Tibial nerve (tissue), 4 donors: ENCODE measurements at regions not wholly inside any gene's neighbourhood (a gene's known extent, or its start where the extent isn't known, plus 50 kb on each side); places are given as distances from the start of the nearest gene placed in this dataset.
A peak's percentile ranks its signal among the peaks of the same experiment; 100 is the strongest.

Source experiments
- DNase-seq, 2 donors: peaks; one replicate each; pipeline ENCODE4 v3.0.0-alpha.2; 2019; ENCODE audit warnings: low spot score in 2 of 2
- H3K27ac ChIP-seq, 4 donors: fragments of 200-600 bp; sonication (generic) in 3 of 4; one replicate each; pipeline ENCODE4 v1.5.1; 2017 to 2019; ENCODE audit warnings: mild to moderate bottlenecking in 1 of 4
- H3K27me3 ChIP-seq, 2 donors: fragments of 200-600 bp; sonication (generic) in 1 of 2; one replicate each; pipeline versions ENCODE4 v1.5.1 to v1.6.0; 2017 to 2019
- H3K36me3 ChIP-seq, 3 donors: fragments of 200-600 bp; sonication (generic); one replicate each; pipeline ENCODE4 v1.5.1; 2018 to 2019
- H3K4me1 ChIP-seq, 4 donors: fragments of 200-600 bp; sonication (generic) in 3 of 4; one replicate each; pipeline ENCODE4 v1.5.1; 2017 to 2019
- H3K4me3 ChIP-seq, 4 donors: fragments of 200-600 bp; sonication (generic) in 3 of 4; one replicate each; pipeline ENCODE4 v1.5.1; 2017 to 2019; ENCODE audit warnings: mild to moderate bottlenecking in 1 of 4, moderate library complexity in 1 of 4
- H3K9me3 ChIP-seq, 4 donors: fragments of 200-600 bp; sonication (generic) in 3 of 4; one replicate each; pipeline ENCODE4 v1.5.1; 2017 to 2019
- CTCF ChIP-seq, 5 experiments: fragments of 200-600 bp in 3 of 5; fragments of 450-650 bp in 2 of 5; sonication (generic) in 3 of 5; IDR thresholded peaks; one replicate each; pipeline ENCODE4 v1.5.1; 2016 to 2019; ENCODE audit warnings: antibody characterized with exemption in 5 of 5, mild to moderate bottlenecking in 3 of 5, moderate library complexity in 2 of 5
- EP300 ChIP-seq, 2 donors: sonication (generic); formaldehyde crosslinking; IDR thresholded peaks; one replicate each; pipeline ENCODE4 v1.6.1; 2017; ENCODE audit warnings: antibody characterized with exemption in 2 of 2, mild to moderate bottlenecking in 1 of 2
- POLR2A ChIP-seq, 2 donors: fragments of 450-650 bp; IDR thresholded peaks; one replicate each; pipeline ENCODE4 v1.6.1; 2017; ENCODE audit warnings: antibody characterized with exemption in 2 of 2, mild to moderate bottlenecking in 2 of 2, moderate library complexity in 2 of 2
- WGBS, 2 donors: methylation state at CpG; one replicate each; pipeline ENCODE4 v1.1.5; 2018; 5-methylcytosine and 5-hydroxymethylcytosine counted together

GRCh38 chr1:47557066-47557465 lies 119.2 kb downstream of the FOXD2 start:
- H3K4me3 ChIP-seq: no peak overlapping the region
- H3K27me3 ChIP-seq: peaks cover 0 to 3% of the 10 kb centered on the region in 2 donors
- WGBS, 2 donors: 72 to 74% methylated on average over 4 of the region's 4 CpGs
- peaks cover 0 to 53% (median 13%) of the 10 kb centered on the region in 4 donors for H3K4me1 ChIP-seq
- no peaks in the 10 kb centered on the region for H3K9me3 ChIP-seq
- H3K36me3 ChIP-seq: no peaks in the 10 kb centered on the region
- peak overlapping the region in 1 of 4 donors; percentile 45 for H3K27ac ChIP-seq
- no peak for DNase-seq
- no peak for TF ChIP-seq CTCF (IDR thresholded peaks at IDR 0.05)
- no peak for TF ChIP-seq EP300 (IDR thresholded peaks at IDR 0.05)
- no peak for TF ChIP-seq POLR2A (IDR thresholded peaks at IDR 0.05)

- Histone ChIP-seq H3K27me3 (peaks cover 0 to 3% of the 10 kb centered on the region in 2 donors), H3K4me3 (no peak overlapping the region), H3K9me3 (no peaks in the 10 kb centered on the region), H3K27ac (peak overlapping the region in 1 of 4 donors; percentile 18), H3K36me3 (no peaks in the 10 kb centered on the region), H3K4me1 (peaks cover 0 to 67% (median 14%) of the 10 kb centered on the region in 4 donors)
- DNase-seq: no peak
- WGBS, 2 donors: 86% methylated on average over 18 of the region's 18 CpGs
- TF ChIP-seq EP300 (IDR thresholded peaks at IDR 0.05) (no peak), POLR2A (IDR thresholded peaks at IDR 0.05) (no peak), CTCF (IDR thresholded peaks at IDR 0.05) (no peak)
These were observed 121.1 kb downstream of the FOXD2 start for GRCh38 chr1:47558601-47559593.

DNA sequence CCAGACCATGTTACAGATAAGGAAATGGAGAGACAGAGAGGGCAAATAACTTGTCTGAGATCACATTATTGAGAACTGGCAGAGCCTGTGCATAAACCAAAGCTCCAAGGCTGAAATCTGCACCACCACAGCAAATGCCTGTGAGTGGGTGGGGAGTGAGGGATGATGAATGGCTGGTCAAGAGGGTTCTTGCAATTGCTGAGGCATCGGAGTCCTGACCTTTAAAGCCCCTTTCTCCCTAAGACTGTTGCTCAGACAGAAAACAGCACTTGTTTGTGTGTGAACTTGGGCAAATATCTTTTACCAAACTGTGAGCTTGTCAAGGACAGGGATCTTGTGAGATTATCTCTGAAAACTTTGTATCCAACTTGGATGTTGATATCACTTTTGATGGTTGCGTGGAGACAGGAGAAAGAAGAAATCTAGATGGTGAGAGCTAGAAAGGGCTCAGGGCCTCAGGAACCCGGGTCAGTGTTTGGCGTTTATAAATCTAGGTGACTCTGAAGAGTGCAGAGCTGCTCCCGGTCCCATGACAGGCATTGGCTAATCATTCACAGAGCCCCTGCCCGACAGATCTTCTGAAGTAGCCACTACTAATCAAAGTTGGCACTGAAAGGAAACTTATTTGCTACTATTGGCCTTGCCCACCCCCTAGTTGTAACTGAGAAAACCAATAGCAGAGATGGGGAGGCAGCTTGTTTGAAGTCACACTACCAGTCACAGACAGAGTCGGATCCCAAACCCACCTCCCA lies 122.3 kb downstream of the FOXD2 start:
- H3K9me3 ChIP-seq: no peaks in the 10 kb centered on the region
- no peaks in the 10 kb centered on the region for H3K36me3 ChIP-seq
- H3K27ac ChIP-seq: no peak overlapping the region
- H3K4me1 ChIP-seq: peaks cover 0 to 54% (median 11%) of the 10 kb centered on the region in 4 donors
- TF ChIP-seq EP300 (IDR thresholded peaks at IDR 0.05) (no peak), POLR2A (IDR thresholded peaks at IDR 0.05) (no peak), CTCF (IDR thresholded peaks at IDR 0.05) (no peak)
- H3K4me3 ChIP-seq: no peak overlapping the region
- H3K27me3 ChIP-seq: peaks cover 0 to 3% of the 10 kb centered on the region in 2 donors
- WGBS, 2 donors: 75 to 77% methylated on average over 7 of the region's 7 CpGs
- no peak for DNase-seq

DNA sequence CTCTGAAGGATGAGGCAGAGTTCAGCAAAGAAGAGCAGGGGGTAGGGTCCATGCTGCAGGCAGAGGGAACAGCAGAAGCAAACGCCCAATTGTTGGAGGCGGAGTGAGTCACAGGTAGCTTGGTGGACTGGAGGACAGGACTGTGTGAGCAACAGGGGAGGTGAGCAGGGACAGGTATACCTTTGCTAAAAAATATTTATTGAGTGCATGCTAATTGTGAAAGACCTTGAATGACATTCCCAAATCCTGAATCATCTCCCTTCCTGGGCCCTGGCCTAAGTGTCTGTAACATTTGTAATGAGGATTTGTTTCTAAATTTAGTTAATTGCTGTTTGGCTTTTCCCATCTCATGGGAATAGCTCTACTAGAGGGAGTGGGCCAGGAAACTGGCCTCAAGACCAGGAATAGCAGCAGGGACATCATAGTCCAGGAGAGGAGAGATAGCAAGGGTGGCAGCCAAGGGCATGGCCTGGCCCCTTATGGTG lies 123.7 kb downstream of the FOXD2 start:
- H3K9me3 ChIP-seq: no peaks in the 10 kb centered on the region
- 89 to 90% methylated on average over 2 of the region's 2 CpGs for WGBS, 2 donors
- H3K27ac ChIP-seq: no peak overlapping the region
- H3K4me1 ChIP-seq: peaks cover 0 to 40% (median 4%) of the 10 kb centered on the region in 4 donors
- DNase-seq: no peak
- no peak overlapping the region for H3K4me3 ChIP-seq
- TF ChIP-seq EP300 (IDR thresholded peaks at IDR 0.05) (no peak), CTCF (IDR thresholded peaks at IDR 0.05) (no peak)
- H3K27me3 ChIP-seq: peaks cover 0 to 3% of the 10 kb centered on the region in 2 donors
- no peaks in the 10 kb centered on the region for H3K36me3 ChIP-seq
